ENCODE measurements at regions not wholly inside any gene's neighbourhood (a gene's known extent, or its start where the extent isn't known, plus 50 kb on each side); places are given as distances from the start of the nearest gene placed in this dataset.

DNA sequence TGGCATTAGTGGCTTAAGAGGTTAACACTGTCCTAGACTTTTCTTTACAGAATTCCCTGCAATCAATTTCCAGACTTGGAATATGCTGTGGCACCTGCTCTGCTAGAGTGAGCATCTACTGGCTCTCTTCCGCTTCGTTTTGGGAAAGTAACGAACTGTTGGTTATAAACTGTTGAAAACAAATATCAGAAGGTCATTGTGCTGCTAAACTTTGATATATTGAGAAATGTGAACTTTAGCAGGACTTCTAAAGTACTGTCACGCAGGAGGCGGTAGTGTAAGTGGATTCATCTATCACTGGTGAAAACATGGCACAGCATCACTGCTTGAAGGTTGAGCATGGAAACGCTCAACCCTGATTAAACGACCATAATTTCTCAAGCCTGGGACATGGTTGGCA is 348.9 kb downstream of the FLRT2 start:
- Histone ChIP-seq H3K9me1 (replicated peaks; ENCODE audit: control insufficient read depth, extremely low read depth, insufficient read depth, low read length) (no peaks in the 10 kb centered on the region), H3K27ac (ENCODE audit: insufficient read depth, low read depth, low read length) (no peak overlapping the region), H3K27me3 (ENCODE audit: control insufficient read depth in 2 of 2, insufficient read depth in 2 of 2, low read length in 2 of 2) (no peaks in the 10 kb centered on the region), H3K79me2 (ENCODE audit: control insufficient read depth, insufficient read depth, low read length) (no peaks in the 10 kb centered on the region), H3K9ac (replicated peaks; ENCODE audit: extremely low read depth, insufficient read depth, low read length) (no peak overlapping the region), H4K20me1 (replicated peaks; ENCODE audit: control insufficient read depth, extremely low read depth, insufficient read depth, low read length) (no peaks in the 10 kb centered on the region), H2AFZ (ENCODE audit: low read depth, low read length) (no peak overlapping the region), H3K4me2 (ENCODE audit: insufficient read depth, low read length) (no peak overlapping the region), H3K36me3 (ENCODE audit: control insufficient read depth in 2 of 2, extremely low read depth in 1 of 2, insufficient read depth in 2 of 2, low read length in 2 of 2) (no peaks in the 10 kb centered on the region), H3K9me3 (replicated peaks; ENCODE audit: control insufficient read depth, insufficient read depth, low read length) (peaks cover 1% of the 10 kb centered on the region), H3K4me1 (ENCODE audit: control insufficient read depth, extremely low read depth, insufficient read depth, low read length) (no peaks in the 10 kb centered on the region), H3K4me3 (replicated peaks in 1 of 3; ENCODE audit: insufficient read depth in 1 of 3, low read depth in 1 of 3, low read length in 3 of 3) (no peak overlapping the region)
- FAIRE-seq: no peak
- ChIA-PET CTCF (no interaction called here), POLR2A (no interaction called here)
- dilution Hi-C loops (cut with MboI; ENCODE audit: extremely low pct_ligation_motif_present, low sequenced_read_pairs) (no loop called here), intact Hi-C loops (cut with micrococcal nuclease) (no loop called here)
- no TSS peak for BruUV-seq (replicated peaks)
- TF ChIP-seq JUN (IDR thresholded peaks at IDR 0.05; ENCODE audit: borderline replicate concordance, insufficient read depth, insufficient read length, low read depth): no peak
- TF ChIP-seq, protein P1, sequence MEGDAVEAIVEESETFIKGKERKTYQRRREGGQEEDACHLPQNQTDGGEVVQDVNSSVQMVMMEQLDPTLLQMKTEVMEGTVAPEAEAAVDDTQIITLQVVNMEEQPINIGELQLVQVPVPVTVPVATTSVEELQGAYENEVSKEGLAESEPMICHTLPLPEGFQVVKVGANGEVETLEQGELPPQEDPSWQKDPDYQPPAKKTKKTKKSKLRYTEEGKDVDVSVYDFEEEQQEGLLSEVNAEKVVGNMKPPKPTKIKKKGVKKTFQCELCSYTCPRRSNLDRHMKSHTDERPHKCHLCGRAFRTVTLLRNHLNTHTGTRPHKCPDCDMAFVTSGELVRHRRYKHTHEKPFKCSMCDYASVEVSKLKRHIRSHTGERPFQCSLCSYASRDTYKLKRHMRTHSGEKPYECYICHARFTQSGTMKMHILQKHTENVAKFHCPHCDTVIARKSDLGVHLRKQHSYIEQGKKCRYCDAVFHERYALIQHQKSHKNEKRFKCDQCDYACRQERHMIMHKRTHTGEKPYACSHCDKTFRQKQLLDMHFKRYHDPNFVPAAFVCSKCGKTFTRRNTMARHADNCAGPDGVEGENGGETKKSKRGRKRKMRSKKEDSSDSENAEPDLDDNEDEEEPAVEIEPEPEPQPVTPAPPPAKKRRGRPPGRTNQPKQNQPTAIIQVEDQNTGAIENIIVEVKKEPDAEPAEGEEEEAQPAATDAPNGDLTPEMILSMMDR (IDR thresholded peaks at IDR 0.05; ENCODE audit: extremely low read depth in 1 of 2, insufficient read depth in 1 of 2, low read depth in 1 of 2, low read length in 2 of 2): no peak
- TF ChIP-seq, protein P2, sequence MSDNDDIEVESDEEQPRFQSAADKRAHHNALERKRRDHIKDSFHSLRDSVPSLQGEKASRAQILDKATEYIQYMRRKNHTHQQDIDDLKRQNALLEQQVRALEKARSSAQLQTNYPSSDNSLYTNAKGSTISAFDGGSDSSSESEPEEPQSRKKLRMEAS (IDR thresholded peaks at IDR 0.05; ENCODE audit: insufficient read depth, insufficient read length): no peak
- TF ChIP-seq POLR2A (IDR thresholded peaks at IDR 0.05; ENCODE audit: low read depth, low read length): no peak
- TF ChIP-seq MYC (IDR thresholded peaks at IDR 0.05; ENCODE audit: low read depth, low read length): no peak
- TF ChIP-seq POLR2AphosphoS5 (IDR thresholded peaks at IDR 0.05; ENCODE audit: insufficient read depth, low read depth, low read length): no peak
- TF ChIP-seq FOS (IDR thresholded peaks at IDR 0.05; ENCODE audit: borderline replicate concordance, insufficient read depth, low read length): no peak
- TF ChIP-seq EZH2 (IDR thresholded peaks at IDR 0.05; ENCODE audit: borderline replicate concordance, low read depth, low read length, severe bottlenecking): no peak
- no peak for TF ChIP-seq GATA2 (IDR thresholded peaks at IDR 0.05; ENCODE audit: insufficient read depth, insufficient read length, low read depth, low read length)
- no peak for DNase-seq (ENCODE audit: low read depth, low spot score)
